IMR-90 (cell line): ENCODE measurements at regions not wholly inside any gene's neighbourhood (a gene's known extent, or its start where the extent isn't known, plus 50 kb on each side); places are given as distances from the start of the nearest gene placed in this dataset.

Experiments used
- ATAC-seq: fragments of 200-7000 bp; cut with Tn5 transposase; 2 replicates; pipeline ENCODE4 v1.9.1; 2020; ENCODE audit warnings: low read depth, mild to moderate bottlenecking, moderate library complexity
- BruUV-seq: library from RNA; stranded (reverse); fragments of 400-500 nt; replicated peaks from 2 replicates; lab custom pipeline; 2021; lab: Mats Ljungman, UMichigan
- CTCF ChIA-PET: fragments of 300-600 bp; formaldehyde crosslinking; extraction: SDS; loops from one replicate; lab custom pipeline; 2021; ENCODE audit warnings: antibody characterized with exemption; lab: Yijun Ruan, JAX
- POLR2A ChIA-PET: fragments of 300-600 bp; sonication (Branson Sonifier 250); formaldehyde crosslinking; loops from one replicate; lab custom pipeline; 2022; ENCODE audit warnings: antibody characterized with exemption; ENCODE audit not compliant: unreplicated experiment; lab: Charles Lee
- DNase-seq: peaks from one replicate; pipeline ENCODE4 v3.0.0; 2013
- H2AFZ ChIP-seq: replicated peaks from 2 replicates; pipeline ENCODE3; 2013; ENCODE audit warnings: low read length, mild to moderate bottlenecking; ENCODE audit not compliant: poor library complexity
- H2AK5ac ChIP-seq: 2 replicates; pipeline ENCODE4 v1.6.1; 2013; ENCODE audit warnings: low read depth, low read length, inconsistent platforms
- H2AK9ac ChIP-seq: replicated peaks from 2 replicates; pipeline ENCODE3; 2013; ENCODE audit warnings: mild to moderate bottlenecking, low read depth, low read length, moderate library complexity; ENCODE audit not compliant: poor library complexity
- H2BK120ac ChIP-seq: 2 replicates; pipeline ENCODE4 v1.6.1; 2013; ENCODE audit warnings: low read depth, low read length, inconsistent platforms
- H2BK15ac ChIP-seq: 3 replicates; pipeline ENCODE4 v1.6.1; 2013; ENCODE audit warnings: low read depth, low read length, inconsistent platforms
- H2BK20ac ChIP-seq: 2 replicates; pipeline ENCODE4 v1.6.1; 2013; ENCODE audit warnings: low read depth, mild to moderate bottlenecking, inconsistent platforms, low read length, moderate library complexity
- H2BK5ac ChIP-seq: 2 replicates; pipeline ENCODE4 v1.6.1; 2013; ENCODE audit warnings: mild to moderate bottlenecking, low read depth, low read length, inconsistent platforms; ENCODE audit not compliant: poor library complexity, severe bottlenecking
- H3K14ac ChIP-seq: replicated peaks from 2 replicates; pipeline ENCODE4 v1.6.1; 2013; ENCODE audit warnings: low read depth, low read length, inconsistent platforms
- H3K18ac ChIP-seq: 2 replicates; pipeline ENCODE4 v1.6.1; 2013; ENCODE audit warnings: low read depth, low read length, control low read depth
- H3K23ac ChIP-seq: 2 replicates; pipeline ENCODE4 v1.6.1; 2013; ENCODE audit warnings: low read depth, low read length, inconsistent platforms
- H3K27ac ChIP-seq: 2 replicates; pipeline ENCODE4 v1.5.1; 2013; ENCODE audit warnings: mild to moderate bottlenecking, control low read depth, low read length; ENCODE audit not compliant: insufficient read depth
- H3K27me3 ChIP-seq: 2 replicates; pipeline ENCODE4 v1.6.1; 2013; ENCODE audit warnings: low read length; ENCODE audit not compliant: control insufficient read depth, insufficient read depth
- H3K36me3 ChIP-seq: 2 replicates; pipeline ENCODE4 v1.6.1; 2013; ENCODE audit warnings: low read length, mixed read lengths; ENCODE audit not compliant: control insufficient read depth, insufficient read depth
- H3K4ac ChIP-seq: 2 replicates; pipeline ENCODE4 v1.6.1; 2013; ENCODE audit warnings: low read depth, low read length, inconsistent platforms
- H3K4me1 ChIP-seq: 2 replicates; pipeline ENCODE4 v1.6.1; 2013; ENCODE audit warnings: low read length, mixed read lengths; ENCODE audit not compliant: control insufficient read depth, insufficient read depth
- H3K4me2 ChIP-seq: 2 replicates; pipeline ENCODE4 v1.6.1; 2013; ENCODE audit warnings: low read depth, mild to moderate bottlenecking, control low read depth, low read length, moderate library complexity
- H3K4me3 ChIP-seq: 2 replicates; pipeline ENCODE4 v1.5.1; 2013; ENCODE audit warnings: low read depth, mild to moderate bottlenecking, control low read depth, low read length, moderate library complexity; ENCODE audit not compliant: insufficient read depth
- H3K56ac ChIP-seq: 2 replicates; pipeline ENCODE4 v1.6.1; 2013; ENCODE audit warnings: low read length, inconsistent platforms; ENCODE audit not compliant: insufficient read depth; ENCODE audit errors: extremely low read depth
- H3K79me1 ChIP-seq, 2 experiments: 2 replicates each; pipeline ENCODE4 v1.6.1; 2013; ENCODE audit warnings: low read length in 2 of 2, inconsistent platforms in 1 of 2, low read depth in 1 of 2
- H3K9ac ChIP-seq: 2 replicates; pipeline ENCODE4 v1.6.1; 2013; ENCODE audit warnings: low read depth, low read length, control low read depth
- H3K9me1 ChIP-seq: 2 replicates; pipeline ENCODE4 v1.6.1; 2013; ENCODE audit warnings: low read length, inconsistent platforms; ENCODE audit not compliant: insufficient read depth
- H3K9me3 ChIP-seq: 2 replicates; pipeline ENCODE4 v1.6.1; 2013; ENCODE audit warnings: low read length; ENCODE audit not compliant: control insufficient read depth, insufficient read depth
- H4K20me1 ChIP-seq: 2 replicates; pipeline ENCODE4 v1.6.1; 2013; ENCODE audit warnings: low read length, inconsistent platforms; ENCODE audit not compliant: insufficient read depth
- H4K5ac ChIP-seq: 2 replicates; pipeline ENCODE4 v1.6.1; 2013; ENCODE audit warnings: mild to moderate bottlenecking, low read depth, low read length, control low read depth
- H4K8ac ChIP-seq, 2 experiments: 2 replicates each; pipeline ENCODE4 v1.6.1; 2013; ENCODE audit warnings: low read depth in 2 of 2, low read length in 2 of 2, control low read depth in 1 of 2, inconsistent platforms in 1 of 2
- H4K91ac ChIP-seq: 2 replicates; pipeline ENCODE4 v1.6.1; 2013; ENCODE audit warnings: low read depth, low read length, inconsistent platforms; ENCODE audit not compliant: insufficient read depth
- BHLHE40 ChIP-seq: fragments of 150-350 bp; IDR thresholded peaks from 2 replicates; pipeline ENCODE4 v1.6.1; 2016; ENCODE audit warnings: mild to moderate bottlenecking, low read depth, low read length
- CEBPB ChIP-seq: IDR thresholded peaks from 2 replicates; pipeline ENCODE4 v1.6.1; 2012; ENCODE audit warnings: low read depth, low read length, improper control_type of control experiment
- CHD1 ChIP-seq: IDR thresholded peaks from 2 replicates; pipeline ENCODE4 v1.6.1; 2012; ENCODE audit warnings: low read depth, low read length, improper control_type of control experiment
- FOS ChIP-seq: fragments of 150-350 bp; IDR thresholded peaks from 2 replicates; pipeline ENCODE4 v1.6.1; 2016; ENCODE audit warnings: low read depth, low read length
- NFE2L2 ChIP-seq: fragments of 150-350 bp; IDR thresholded peaks from 2 replicates; pipeline ENCODE4 v1.6.1; 2016; ENCODE audit warnings: low read depth, mild to moderate bottlenecking, low read length
- POLR2A ChIP-seq: IDR thresholded peaks from 2 replicates; pipeline ENCODE4 v1.6.1; 2012; ENCODE audit warnings: mild to moderate bottlenecking, low read depth, low read length
- RAD21 ChIP-seq: IDR thresholded peaks from 2 replicates; pipeline ENCODE4 v1.6.1; 2012; ENCODE audit warnings: low read length, improper control_type of control experiment
- WGBS, 2 experiments: methylation state at CpG; one replicate each; pipeline versions ENCODE4 v1.1.5 to v1.1.7; 2013; ENCODE audit warnings: missing lambda C conversion rate in 2 of 2; ENCODE audit not compliant: insufficient read length in 1 of 2; ENCODE audit errors: extremely low coverage in 2 of 2; 5-methylcytosine and 5-hydroxymethylcytosine counted together
- dilution Hi-C: fragments of 300-500 bp; cut with HindIII; formaldehyde crosslinking; loops from one replicate; pipeline ENCODE4 v1.14.3; 2018; ENCODE audit warnings: low sequenced_read_pairs; ENCODE audit not compliant: unreplicated experiment
- in situ Hi-C: fragments of 300-500 bp; cut with MboI; formaldehyde crosslinking; loops from 3 replicates; pipeline ENCODE4 v1.14.3; 2019; ENCODE audit warnings: low sequenced_read_pairs, inconsistent platforms, mixed read lengths
- intact Hi-C: fragments of 100-400 bp; cut with micrococcal nuclease; formaldehyde crosslinking; loops from 2 replicates; pipeline ENCODE4 v1.10.0; 2022
- TF ChIP-seq, protein P1 (sequence below): fragments of 150-350 bp; IDR thresholded peaks from 2 replicates; pipeline ENCODE4 v1.6.1; 2017; ENCODE audit warnings: mild to moderate bottlenecking, antibody characterized with exemption, low read length, low read depth
- TF ChIP-seq, protein P2 (sequence below): conservative IDR thresholded peaks from 2 replicates; pipeline ENCODE4 v1.5.1; 2012; ENCODE audit warnings: mild to moderate bottlenecking, low read depth, low read length, improper control_type of control experiment

DNA sequence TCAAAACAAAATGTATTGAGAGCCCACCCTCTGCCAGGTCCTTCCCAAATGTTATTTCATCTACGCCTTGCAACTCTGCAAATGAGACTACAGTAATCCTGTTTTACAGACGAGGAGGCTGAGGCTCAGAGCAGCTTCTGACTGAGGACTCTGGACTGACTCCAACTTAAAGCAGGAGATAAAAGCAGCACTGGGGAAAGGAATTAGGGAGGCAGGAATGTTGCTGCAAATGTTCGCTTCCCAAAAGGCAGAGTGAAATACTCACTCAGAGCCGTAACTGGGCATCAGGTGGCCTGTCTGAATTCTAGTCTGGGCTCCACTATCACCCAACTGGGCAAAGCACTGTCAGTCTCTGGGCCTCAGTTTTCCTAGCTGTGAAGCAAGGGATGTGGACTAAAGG lies 94.7 kb upstream of the SRD5A3 start:
- H3K9me1 ChIP-seq: no peaks in the 10 kb centered on the region
- no peak overlapping the region for H3K4me3 ChIP-seq
- no peak overlapping the region for H3K23ac ChIP-seq
- H4K5ac ChIP-seq: no peak overlapping the region
- H4K8ac ChIP-seq: no peak overlapping the region
- dilution Hi-C loops: no loop called here
- no peak overlapping the region for H2BK20ac ChIP-seq
- no peaks in the 10 kb centered on the region for H3K9me3 ChIP-seq
- no peaks in the 10 kb centered on the region; the same call in 1 of the 2 replicates for H3K27me3 ChIP-seq
- DNase-seq (no peak), ATAC-seq (no peak)
- no peak overlapping the region for H2BK120ac ChIP-seq
- no peak overlapping the region for H3K18ac ChIP-seq
- no peak overlapping the region for H2BK5ac ChIP-seq
- no peak overlapping the region for H2AFZ ChIP-seq
- no peak overlapping the region for H3K4ac ChIP-seq
- intact Hi-C loops: no loop called here
- no TSS peak for BruUV-seq
- no peak overlapping the region for H4K91ac ChIP-seq
- no peak overlapping the region for H3K14ac ChIP-seq
- ChIA-PET POLR2A (no interaction called here), CTCF (interaction anchor here (1.1 to 2.0 kb wide), 2 partner anchors 9 to 12 kb away, joined by 3 to 4 read pairs; no protein-coding TSS in a partner anchor)
- TF ChIP-seq RAD21 (no peak), CEBPB (no peak), NFE2L2 (no peak), POLR2A (no peak), FOS (no peak), BHLHE40 (no peak), CHD1 (no peak)
- TF ChIP-seq, protein P1, sequence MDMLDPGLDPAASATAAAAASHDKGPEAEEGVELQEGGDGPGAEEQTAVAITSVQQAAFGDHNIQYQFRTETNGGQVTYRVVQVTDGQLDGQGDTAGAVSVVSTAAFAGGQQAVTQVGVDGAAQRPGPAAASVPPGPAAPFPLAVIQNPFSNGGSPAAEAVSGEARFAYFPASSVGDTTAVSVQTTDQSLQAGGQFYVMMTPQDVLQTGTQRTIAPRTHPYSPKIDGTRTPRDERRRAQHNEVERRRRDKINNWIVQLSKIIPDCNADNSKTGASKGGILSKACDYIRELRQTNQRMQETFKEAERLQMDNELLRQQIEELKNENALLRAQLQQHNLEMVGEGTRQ: no peak
- TF ChIP-seq, protein P2, sequence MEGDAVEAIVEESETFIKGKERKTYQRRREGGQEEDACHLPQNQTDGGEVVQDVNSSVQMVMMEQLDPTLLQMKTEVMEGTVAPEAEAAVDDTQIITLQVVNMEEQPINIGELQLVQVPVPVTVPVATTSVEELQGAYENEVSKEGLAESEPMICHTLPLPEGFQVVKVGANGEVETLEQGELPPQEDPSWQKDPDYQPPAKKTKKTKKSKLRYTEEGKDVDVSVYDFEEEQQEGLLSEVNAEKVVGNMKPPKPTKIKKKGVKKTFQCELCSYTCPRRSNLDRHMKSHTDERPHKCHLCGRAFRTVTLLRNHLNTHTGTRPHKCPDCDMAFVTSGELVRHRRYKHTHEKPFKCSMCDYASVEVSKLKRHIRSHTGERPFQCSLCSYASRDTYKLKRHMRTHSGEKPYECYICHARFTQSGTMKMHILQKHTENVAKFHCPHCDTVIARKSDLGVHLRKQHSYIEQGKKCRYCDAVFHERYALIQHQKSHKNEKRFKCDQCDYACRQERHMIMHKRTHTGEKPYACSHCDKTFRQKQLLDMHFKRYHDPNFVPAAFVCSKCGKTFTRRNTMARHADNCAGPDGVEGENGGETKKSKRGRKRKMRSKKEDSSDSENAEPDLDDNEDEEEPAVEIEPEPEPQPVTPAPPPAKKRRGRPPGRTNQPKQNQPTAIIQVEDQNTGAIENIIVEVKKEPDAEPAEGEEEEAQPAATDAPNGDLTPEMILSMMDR: no peak
- H2AK5ac ChIP-seq: no peak overlapping the region
- no peaks in the 10 kb centered on the region for H3K4me1 ChIP-seq
- no CpG with 5 or more reads among the region's 4 CpGs for WGBS, 2 experiments
- H3K56ac ChIP-seq: no peak overlapping the region
- H2BK15ac ChIP-seq: no peak overlapping the region
- no peak overlapping the region for H3K4me2 ChIP-seq
- H3K36me3 ChIP-seq: no peaks in the 10 kb centered on the region
- no peak overlapping the region for H3K27ac ChIP-seq
- no peak overlapping the region for H2AK9ac ChIP-seq
- H3K79me1 ChIP-seq: no peaks in the 10 kb centered on the region
- H4K20me1 ChIP-seq: no peaks in the 10 kb centered on the region
- H3K9ac ChIP-seq: no peak overlapping the region
- in situ Hi-C loops: no loop called here
